GM12801 (cell line): ENCODE measurements at regions not wholly inside any gene's neighbourhood (a gene's known extent, or its start where the extent isn't known, plus 50 kb on each side); places are given as distances from the start of the nearest gene placed in this dataset.

Source experiments
- CTCF ChIP-seq: IDR thresholded peaks from one replicate; pipeline ENCODE4 v1.5.1; 2011; ENCODE audit warnings: control low read depth; ENCODE audit not compliant: insufficient read length; ENCODE audit errors: extremely low read depth

- no peak for TF ChIP-seq CTCF
Observed at GRCh38 chr6:134821397-134821796, 128.5 kb downstream of the ALDH8A1 start.

GRCh38 chr6:134819863-134820800, 129.8 kb downstream of the ALDH8A1 start:
- TF ChIP-seq CTCF, result no peak

GRCh38 chr6:134819236-134819635, 130.7 kb downstream of the ALDH8A1 start:
- no peak for TF ChIP-seq CTCF

GRCh38 chr6:134817448-134817847, 132.5 kb downstream of the ALDH8A1 start:
- TF ChIP-seq CTCF, result no peak

GRCh38 chr6:134816780-134817179, 133.1 kb downstream of the ALDH8A1 start:
- no peak for TF ChIP-seq CTCF

GRCh38 chr6:134816300-134816699, 133.6 kb downstream of the ALDH8A1 start:
- TF ChIP-seq CTCF, result no peak

GRCh38 chr6:134814076-134814695, 135.7 kb downstream of the ALDH8A1 start:
- no peak for TF ChIP-seq CTCF
